HG03571 (cell line): ENCODE measurements at regions not wholly inside any gene's neighbourhood (a gene's known extent, or its start where the extent isn't known, plus 50 kb on each side); places are given as distances from the start of the nearest gene placed in this dataset.
"Not testable (repeated sequence)": the region's sequence is repeated elsewhere in the genome, so short reads cannot be mapped to it uniquely, and the experiment has no call there.

ENCODE experiments used
- ATAC-seq: cut with Tn5 transposase; IDR thresholded peaks from one replicate; pipeline ENCODE4 v1.9.1; 2021; ENCODE audit not compliant: unreplicated experiment

- ATAC-seq = no peak
Observed at GRCh38 chr11:25612806-25613205, 719.1 kb upstream of the ANO3 start.

DNA sequence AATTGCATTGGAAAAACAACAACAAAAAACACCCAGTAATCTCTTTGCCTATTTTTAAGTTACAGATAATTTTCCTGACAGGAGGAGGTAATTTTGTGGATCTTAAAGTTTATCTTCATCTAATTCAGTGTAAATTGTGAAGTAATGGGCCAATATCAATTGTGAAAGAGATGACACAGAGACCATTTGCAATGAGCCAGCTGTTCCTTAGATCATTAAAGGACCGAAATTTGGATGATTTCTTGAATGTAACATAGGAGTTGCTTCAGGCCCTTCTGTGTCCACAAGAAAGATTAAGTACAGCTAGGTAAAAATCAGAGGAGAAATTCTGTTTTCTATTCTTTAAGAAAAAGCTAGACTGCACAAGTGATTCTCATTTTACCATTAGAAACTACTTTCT is 718.5 kb upstream of the ANO3 start:
- ATAC-seq = no peak

GRCh38 chr11:25613865-25614264 is 718.1 kb upstream of the ANO3 start:
- no peak for ATAC-seq

- no peak for ATAC-seq
Observed at GRCh38 chr11:25615069-25615468, 716.9 kb upstream of the ANO3 start.

- no peak for ATAC-seq
Observed at GRCh38 chr11:25615841-25616240, 716.1 kb upstream of the ANO3 start.

DNA sequence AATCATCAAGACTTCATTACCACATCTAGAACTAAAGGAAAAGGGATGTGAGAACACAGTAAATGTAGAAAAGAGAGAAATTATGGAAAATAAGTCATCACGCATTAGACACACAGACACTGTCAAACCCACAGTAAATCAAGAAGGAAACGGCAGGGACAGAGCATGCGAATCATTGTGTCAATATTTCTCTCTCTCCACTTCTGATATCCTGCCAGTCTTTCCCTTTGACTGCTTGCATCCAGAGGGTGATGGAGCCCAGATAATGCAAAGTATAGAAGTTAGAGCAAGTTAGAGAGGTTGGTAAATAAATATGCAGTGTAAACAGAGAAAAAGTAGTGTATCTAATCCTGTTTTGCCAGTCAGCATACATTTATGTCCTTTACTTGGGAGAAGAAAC is 706.8 kb upstream of the ANO3 start:
- no peak for ATAC-seq

GRCh38 chr11:25628030-25628429 is 703.9 kb upstream of the ANO3 start:
- ATAC-seq = no peak

DNA sequence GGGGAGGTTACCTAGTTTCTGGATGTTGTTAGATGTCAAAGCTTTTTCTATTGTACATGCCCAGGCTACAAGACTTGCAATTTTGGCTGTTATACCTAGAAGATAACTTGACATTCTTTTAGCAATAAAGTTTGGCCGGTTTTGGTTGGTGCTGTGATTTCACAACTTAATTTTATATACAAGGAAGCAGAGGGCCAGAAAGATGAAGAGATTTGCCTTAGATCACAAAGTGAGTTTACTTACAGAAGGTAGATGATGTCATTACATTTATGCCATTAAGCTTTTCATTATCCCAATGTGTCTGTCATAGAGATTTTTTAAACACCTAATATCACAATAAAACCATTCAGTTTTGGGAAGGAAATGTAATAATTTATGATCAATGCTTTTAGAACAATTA is 698.7 kb upstream of the ANO3 start:
- no peak for ATAC-seq

DNA sequence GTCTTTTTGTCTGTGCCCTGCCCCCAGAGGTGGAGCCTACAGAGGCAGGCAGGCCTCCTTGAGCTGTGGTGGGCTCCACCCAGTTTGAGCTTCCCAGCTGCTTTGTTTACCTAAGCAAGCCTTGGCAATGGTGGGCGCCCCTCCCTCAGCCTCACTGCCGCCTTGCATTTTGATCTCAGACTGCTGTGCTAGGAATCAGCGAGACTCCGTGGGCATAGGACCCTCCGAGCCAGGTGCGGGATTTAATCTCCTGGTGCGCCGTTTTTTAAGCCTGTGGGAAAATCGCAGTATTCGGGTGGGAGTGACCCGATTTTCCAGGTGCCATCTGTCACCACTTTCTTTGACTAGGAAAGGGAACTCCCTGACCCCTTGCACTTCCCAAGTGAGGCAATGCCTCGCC is 682.7 kb upstream of the ANO3 start:
- ATAC-seq = not testable (repeated sequence)

- no peak for ATAC-seq
Observed at GRCh38 chr11:25650319-25650718, 681.6 kb upstream of the ANO3 start.

DNA sequence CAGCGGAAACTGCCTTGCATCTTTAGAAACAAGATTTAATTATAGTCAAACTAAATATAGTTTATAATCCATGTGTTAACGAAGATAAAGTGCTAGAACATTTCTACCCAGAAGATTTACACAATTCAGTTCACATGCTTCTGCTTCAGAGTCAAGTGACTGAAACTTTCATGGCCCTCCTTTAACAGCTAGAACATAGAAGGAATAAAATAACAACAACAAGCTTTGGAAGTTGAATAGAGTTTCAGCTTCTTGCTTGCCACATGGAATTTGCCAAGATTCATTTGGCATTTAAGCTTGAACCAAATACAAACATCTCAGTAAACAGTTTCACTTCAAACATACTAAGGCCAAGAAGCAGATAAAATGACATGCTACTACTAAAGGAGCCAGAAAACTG is 676.3 kb upstream of the ANO3 start:
- ATAC-seq = no peak

GRCh38 chr11:25658916-25659315 is 673.0 kb upstream of the ANO3 start:
- no peak for ATAC-seq

GRCh38 chr11:25659706-25660105 is 672.2 kb upstream of the ANO3 start:
- no peak for ATAC-seq

- ATAC-seq = no peak
Observed at GRCh38 chr11:25667871-25668270, 664.1 kb upstream of the ANO3 start.

- ATAC-seq = no peak
Observed at GRCh38 chr11:25691959-25692358, 640.0 kb upstream of the ANO3 start.

DNA sequence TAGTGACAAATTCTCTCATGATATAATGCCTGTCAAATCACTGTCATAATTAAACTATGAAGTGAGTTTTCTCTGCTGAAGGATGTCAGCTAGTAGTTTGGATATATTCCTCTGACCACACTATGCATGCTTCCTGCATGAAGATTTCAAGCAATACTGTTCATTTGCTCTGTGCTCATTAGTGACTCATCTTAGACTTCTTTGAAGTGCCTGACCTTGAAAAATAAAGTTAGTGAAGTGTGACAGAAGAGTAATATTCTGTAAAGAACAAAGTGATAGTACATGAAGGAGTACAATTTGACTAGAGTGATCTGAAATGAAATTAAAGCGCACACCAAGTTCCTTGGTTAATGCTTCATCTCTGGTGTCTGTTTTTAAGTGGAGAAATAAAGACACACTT is 629.5 kb upstream of the ANO3 start:
- no peak for ATAC-seq

DNA sequence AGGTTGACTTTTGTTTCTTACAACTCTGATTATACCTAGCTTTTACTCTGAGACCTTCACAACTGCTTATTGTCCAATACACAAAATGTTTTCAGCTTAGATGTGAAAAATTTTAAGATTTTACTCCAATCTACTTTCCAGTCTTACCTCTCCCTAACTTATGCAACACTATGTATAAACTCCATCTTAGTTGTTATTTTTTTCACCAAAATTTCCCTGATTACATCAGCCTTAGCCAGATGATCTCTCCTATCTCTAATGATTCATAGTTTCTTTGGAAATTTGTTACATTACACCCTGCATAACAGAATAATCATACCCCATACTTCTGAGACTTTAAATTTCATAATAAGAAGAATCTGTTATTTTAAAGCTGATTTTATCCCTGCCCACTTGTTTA is 621.0 kb upstream of the ANO3 start:
- no peak for ATAC-seq

- ATAC-seq = no peak
Observed at GRCh38 chr11:25727944-25728343, 604.0 kb upstream of the ANO3 start.

GRCh38 chr11:25730230-25730629 is 601.7 kb upstream of the ANO3 start:
- no peak for ATAC-seq

GRCh38 chr11:25733777-25734176 is 598.2 kb upstream of the ANO3 start:
- ATAC-seq = no peak

GRCh38 chr11:25734591-25735211 is 597.2 kb upstream of the ANO3 start:
- ATAC-seq = no peak

DNA sequence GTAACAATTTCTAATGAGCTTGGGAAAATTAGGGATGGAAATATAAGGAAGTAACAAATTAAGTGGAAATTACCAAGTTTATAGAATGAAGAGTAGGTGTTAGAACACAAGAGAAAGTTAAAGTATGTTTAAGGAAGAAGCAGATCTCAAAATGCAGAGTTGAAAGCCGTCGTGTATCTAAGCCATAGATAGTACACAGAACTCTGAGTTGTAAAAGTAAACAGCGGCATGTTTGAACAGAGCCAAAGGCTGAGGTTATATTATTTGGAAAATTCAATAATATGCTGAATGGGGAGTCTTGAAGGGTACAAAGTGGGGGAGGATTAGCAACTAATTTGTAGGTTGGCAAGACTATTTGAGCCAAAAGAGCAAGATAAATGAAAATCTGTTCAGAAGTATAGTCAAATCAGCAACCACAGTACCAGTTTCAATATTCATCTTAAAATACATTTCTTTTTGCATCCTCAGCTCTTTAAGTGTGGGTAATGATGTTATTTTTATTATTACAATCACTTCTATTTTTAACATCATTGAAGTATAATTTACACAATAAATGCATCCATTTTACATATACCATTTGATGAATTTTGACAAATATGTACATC is 594.8 kb upstream of the ANO3 start:
- no peak for ATAC-seq

DNA sequence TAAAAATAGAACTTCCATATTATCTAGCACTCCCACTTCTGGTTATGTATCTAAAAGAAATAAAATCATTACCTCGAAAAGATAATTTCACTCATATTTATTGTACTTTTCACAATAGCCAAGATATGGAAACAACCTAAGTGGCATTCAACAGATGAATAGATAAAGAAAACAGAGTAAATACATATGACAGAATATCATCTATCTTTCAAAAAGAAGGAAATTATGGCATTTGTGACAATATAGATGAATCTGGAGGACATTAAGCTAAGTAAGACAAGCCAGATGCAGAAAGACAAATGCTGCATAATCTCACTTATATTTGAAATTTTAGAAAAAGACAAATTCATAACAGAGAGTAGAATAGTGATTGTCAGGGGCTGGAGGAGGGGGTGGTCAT is 590.0 kb upstream of the ANO3 start:
- no peak for ATAC-seq
